K562 (cell line): ENCODE measurements at regions not wholly inside any gene's neighbourhood (a gene's known extent, or its start where the extent isn't known, plus 50 kb on each side); places are given as distances from the start of the nearest gene placed in this dataset.

Experiments
- ATAC-seq: fragments of 200-7000 bp; cut with Tn5 transposase; 3 replicates; pipeline ENCODE4 v1.9.1; 2020; ENCODE audit warnings: moderate library complexity
- BruUV-seq: library from RNA; stranded (reverse); fragments of 400-500 nt; replicated peaks from 2 replicates; lab custom pipeline; 2021; lab: Mats Ljungman, UMichigan
- CTCF ChIA-PET: fragments of 300-600 bp; formaldehyde crosslinking; extraction: SDS; loops from one replicate; lab custom pipeline; 2021; ENCODE audit warnings: low intra/inter-chr PET ratio; lab: Yijun Ruan, JAX
- POLR2A ChIA-PET: fragments of 300-600, 350-650 bp; sonication (Branson Sonifier 250); formaldehyde crosslinking; extraction: SDS; loops from one replicate; lab custom pipeline; 2021; ENCODE audit warnings: antibody characterized with exemption, inconsistent platforms; lab: Yijun Ruan, JAX
- DNase-seq, 4 experiments: peaks; one replicate each; pipeline versions ENCODE4 v3.0.0 to v3.0.0-alpha.2; 2011 to 2018; ENCODE audit warnings: low spot score in 3 of 4, mixed read lengths in 3 of 4; ENCODE audit errors: extremely low read depth in 1 of 4
- FAIRE-seq: peaks from 2 replicates; lab custom pipeline; 2011; peaks lifted over from hg19 to GRCh38; lab: Jason Lieb, UNC
- H2AFZ ChIP-seq: 2 replicates; pipeline ENCODE4 v1.6.0; 2011; ENCODE audit warnings: low read depth, low read length, control low read depth, inconsistent platforms
- H3K27ac ChIP-seq: fragments of 200-600 bp; 3 replicates; pipeline ENCODE4 v1.8.0; 2011; ENCODE audit warnings: low read depth, mild to moderate bottlenecking, control low read depth, inconsistent platforms, low read length, moderate library complexity, mixed read lengths; ENCODE audit errors: extremely low read depth
- H3K27me3 ChIP-seq, 2 experiments: fragments of 300-600 bp in 1 of 2; 2 replicates in 1 of 2; 3 replicates in 1 of 2; pipeline versions ENCODE4 v1.6.0 to v1.8.0; 2011; ENCODE audit warnings: inconsistent platforms in 2 of 2, low read length in 2 of 2, mild to moderate bottlenecking in 1 of 2, mixed read lengths in 1 of 2, moderate library complexity in 1 of 2; ENCODE audit not compliant: control insufficient read depth in 2 of 2, insufficient read depth in 2 of 2
- H3K36me3 ChIP-seq: fragments of 300-600 bp; 3 replicates; pipeline ENCODE4 v1.8.0; 2011; ENCODE audit warnings: mild to moderate bottlenecking, low read length, inconsistent platforms; ENCODE audit not compliant: control insufficient read depth, insufficient read depth
- H3K4me1 ChIP-seq, 2 experiments: fragments of 200-600 bp in 1 of 2; replicated peaks in 1 of 2; 2 replicates in 1 of 2; 3 replicates in 1 of 2; pipeline versions ENCODE4 v1.5.1 to v1.8.0; 2011; ENCODE audit warnings: inconsistent platforms in 2 of 2, low read length in 2 of 2, mild to moderate bottlenecking in 1 of 2, mixed read lengths in 1 of 2, moderate library complexity in 1 of 2; ENCODE audit not compliant: control insufficient read depth in 2 of 2, insufficient read depth in 2 of 2
- H3K4me2 ChIP-seq: 2 replicates; pipeline ENCODE4 v1.6.1; 2011; ENCODE audit warnings: low read length, control low read depth, inconsistent platforms, mixed read lengths; ENCODE audit not compliant: insufficient read depth
- H3K4me3 ChIP-seq: fragments of 200-600 bp; sonication (generic), shearing (Covaris generic); 2 replicates; pipeline ENCODE4 v1.5.1; 2016; ENCODE audit warnings: control low read depth, inconsistent platforms
- H3K79me2 ChIP-seq: fragments of 200-600 bp; 3 replicates; pipeline ENCODE4 v1.8.0; 2011; ENCODE audit warnings: low read length, inconsistent platforms; ENCODE audit not compliant: control insufficient read depth, insufficient read depth
- H3K9ac ChIP-seq, 2 experiments: 2 replicates each; pipeline versions ENCODE4 v1.6.0 to v1.6.1; 2011; ENCODE audit warnings: low read depth in 2 of 2, low read length in 2 of 2, control low read depth in 1 of 2, inconsistent platforms in 1 of 2, mild to moderate bottlenecking in 1 of 2, mixed read lengths in 1 of 2; ENCODE audit not compliant: insufficient read depth in 1 of 2
- H3K9me1 ChIP-seq: one replicate; pipeline ENCODE4 v1.6.0; 2011; ENCODE audit warnings: inconsistent platforms, mild to moderate bottlenecking, low read length, moderate library complexity; ENCODE audit not compliant: control insufficient read depth, insufficient read depth
- H3K9me3 ChIP-seq: replicated peaks from 2 replicates; pipeline ENCODE4 v1.5.1; 2011; ENCODE audit warnings: low read depth, low read length, inconsistent platforms; ENCODE audit not compliant: control insufficient read depth, insufficient read depth
- H4K20me1 ChIP-seq: replicated peaks from 2 replicates; pipeline ENCODE4 v1.6.1; 2011; ENCODE audit warnings: low read length, inconsistent platforms, mixed read lengths; ENCODE audit not compliant: control insufficient read depth, insufficient read depth
- ARID1B ChIP-seq: fragments of 450-650 bp; IDR thresholded peaks from 2 replicates; pipeline ENCODE4 v1.6.1; 2016; ENCODE audit warnings: antibody characterized with exemption, mild to moderate bottlenecking, inconsistent platforms
- HMBOX1 ChIP-seq: sonication (generic); IDR thresholded peaks from 2 replicates; pipeline ENCODE4 v1.6.1; 2016
- JUN ChIP-seq, 2 experiments: sonication (generic) in 1 of 2; formaldehyde crosslinking in 1 of 2; IDR thresholded peaks; 2 replicates each; pipeline versions ENCODE4 v1.6.1 to v1.8.0; 2012 to 2022; ENCODE audit warnings: borderline replicate concordance in 2 of 2, mild to moderate bottlenecking in 2 of 2, improper control_type of control experiment in 1 of 2, low read depth in 1 of 2, low read length in 1 of 2, missing genetic modification reagents in 1 of 2
- MAX ChIP-seq: sonication (generic); formaldehyde crosslinking; IDR thresholded peaks from 2 replicates; pipeline ENCODE4 v1.9.0; 2022; ENCODE audit warnings: mild to moderate bottlenecking, missing genetic modification reagents
- OTX1 ChIP-seq: fragments of 450-650 bp; formaldehyde crosslinking; IDR thresholded peaks from 2 replicates; pipeline ENCODE4 v1.4.0; 2022; ENCODE audit warnings: mild to moderate bottlenecking
- RBM34 ChIP-seq: fragments of 200-400 bp; formaldehyde crosslinking; IDR thresholded peaks from 2 replicates; pipeline ENCODE4 v1.6.1; 2018; ENCODE audit warnings: low read length, borderline replicate concordance; ENCODE audit not compliant: insufficient read depth
- SMARCC2 ChIP-seq: fragments of 450-650 bp; IDR thresholded peaks from 2 replicates; pipeline ENCODE4 v1.6.1; 2017; ENCODE audit warnings: antibody characterized with exemption, moderate library complexity, mild to moderate bottlenecking, low read depth
- ZFP30 ChIP-seq: fragments of 250-450 bp; sonication (Bioruptor Pico); IDR thresholded peaks from 2 replicates; pipeline ENCODE4 v1.8.0; 2022; ENCODE audit warnings: moderate library complexity, mild to moderate bottlenecking, inconsistent platforms, borderline replicate concordance
- ZNF134 ChIP-seq: fragments of 250-450 bp; sonication (Bioruptor Pico); conservative IDR thresholded peaks from 2 replicates; pipeline ENCODE4 v1.4.0; 2020
- ZNF174 ChIP-seq: fragments of 250-450 bp; sonication (Bioruptor Pico); IDR thresholded peaks from 2 replicates; pipeline ENCODE4 v1.4.0; 2020; ENCODE audit warnings: mild to moderate bottlenecking
- ZNF431 ChIP-seq: sonication (generic); formaldehyde crosslinking; IDR thresholded peaks from 2 replicates; pipeline ENCODE4 v1.8.0; 2022; ENCODE audit warnings: mild to moderate bottlenecking, missing genetic modification reagents
- WGBS: fragments of 100-300 bp; shearing (Covaris generic); methylation state at CpG from one replicate; pipeline ENCODE4 v1.1.6; 2016; ENCODE audit warnings: low coverage, mixed read lengths; ENCODE audit not compliant: insufficient coverage; ENCODE audit errors: missing lambda C conversion rate; 5-methylcytosine and 5-hydroxymethylcytosine counted together
- in situ Hi-C: fragments of 300-500 bp; cut with MboI; formaldehyde crosslinking; loops from 4 replicates; pipeline ENCODE4 v1.15.0; 2018; ENCODE audit warnings: inconsistent platforms, mixed read lengths
- intact Hi-C: fragments of 100-400 bp; cut with micrococcal nuclease; formaldehyde crosslinking; loops from 2 replicates; pipeline ENCODE4 v1.14.2; 2022

GRCh38 chr4:177077095-177077971 lies 232.3 kb upstream of the NEIL3 start (continued):
- no peak for TF ChIP-seq ZNF174

- no peak for ATAC-seq
- intact Hi-C loops: no loop called here
- no peaks in the 10 kb centered on the region for H3K9me1 ChIP-seq
Measured at GRCh38 chr4:177079327-177079726, 230.3 kb upstream of the NEIL3 start.

More at GRCh38 chr4:177079327-177079726, 230.3 kb upstream of the NEIL3 start:
- POLR2A ChIA-PET: no interaction called here
- BruUV-seq: no TSS peak
- H3K4me1 ChIP-seq: no peaks in the 10 kb centered on the region
- H3K27me3 ChIP-seq: no peaks in the 10 kb centered on the region
- FAIRE-seq: no peak
- no peaks in the 10 kb centered on the region for H3K79me2 ChIP-seq
- TF ChIP-seq JUN (IDR thresholded peaks at IDR 0.05; ENCODE audit: borderline replicate concordance, low read depth, low read length): no peak
- TF ChIP-seq JUN (CRISPR knock-in tag; IDR thresholded peaks at IDR 0.05; ENCODE audit: borderline replicate concordance): no peak
- no peak for TF ChIP-seq SMARCC2
- TF ChIP-seq ARID1B: no peak
- no peak for TF ChIP-seq RBM34
- no peak for TF ChIP-seq HMBOX1
- no peak for TF ChIP-seq OTX1
- TF ChIP-seq ZNF431: no peak
- no peak for TF ChIP-seq ZFP30 (CRISPR knock-in tag)
- no peak for TF ChIP-seq MAX
- no peak for TF ChIP-seq ZNF134 (CRISPR knock-in tag)
- in situ Hi-C loops: no loop called here
- no peak overlapping the region for H3K9ac ChIP-seq
- WGBS: 3% methylated on average over 3 of the region's 3 CpGs
- no peaks in the 10 kb centered on the region for H3K36me3 ChIP-seq
- CTCF ChIA-PET: no interaction called here
- H3K4me2 ChIP-seq: no peak overlapping the region
- DNase-seq: no peak
- no peak overlapping the region for H3K4me3 ChIP-seq
- no peak overlapping the region for H2AFZ ChIP-seq
- no peaks in the 10 kb centered on the region for H4K20me1 ChIP-seq
- no peaks in the 10 kb centered on the region for H3K9me3 ChIP-seq
- no peak overlapping the region for H3K27ac ChIP-seq
